COLO668 (cell line): ENCODE measurements at regions not wholly inside any gene's neighbourhood (a gene's known extent, or its start where the extent isn't known, plus 50 kb on each side); places are given as distances from the start of the nearest gene placed in this dataset.
"Not testable (repeated sequence)": the region's sequence is repeated elsewhere in the genome, so short reads cannot be mapped to it uniquely, and the experiment has no call there.

Source experiments
- DNase-seq: peaks from one replicate; lab custom pipeline; 2025; ENCODE audit not compliant: unreplicated experiment; lab: John Stamatoyannopoulos, UW

- no peak for DNase-seq
These were observed 119.0 kb downstream of the NKX6-1 start for GRCh38 chr4:84379917-84380641.

GRCh38 chr4:84378983-84379382 is 120.1 kb downstream of the NKX6-1 start:
- DNase-seq = no peak

- DNase-seq = no peak
These were observed 120.7 kb downstream of the NKX6-1 start for GRCh38 chr4:84378356-84378755.

GRCh38 chr4:84366907-84367306 is 132.2 kb downstream of the NKX6-1 start:
- DNase-seq = no peak

- no peak for DNase-seq
These were observed 132.9 kb downstream of the NKX6-1 start for GRCh38 chr4:84366161-84366560.

- DNase-seq = no peak
These were observed 136.0 kb downstream of the NKX6-1 start for GRCh38 chr4:84362896-84363655.

GRCh38 chr4:84342161-84342560 is 156.9 kb downstream of the NKX6-1 start:
- no peak for DNase-seq

GRCh38 chr4:84341559-84341958 is 157.5 kb downstream of the NKX6-1 start:
- no peak for DNase-seq

- DNase-seq = no peak
These were observed 160.7 kb downstream of the NKX6-1 start for GRCh38 chr4:84338367-84338766.

GRCh38 chr4:84336964-84337705 is 162.0 kb downstream of the NKX6-1 start:
- no peak for DNase-seq

- DNase-seq = no peak
These were observed 171.6 kb downstream of the NKX6-1 start for GRCh38 chr4:84327526-84327925.

GRCh38 chr4:84325625-84326024 is 173.5 kb downstream of the NKX6-1 start:
- no peak for DNase-seq

GRCh38 chr4:84324303-84325245 is 174.5 kb downstream of the NKX6-1 start:
- no peak for DNase-seq

- DNase-seq = no peak
These were observed 180.0 kb downstream of the NKX6-1 start for GRCh38 chr4:84319124-84319523.

GRCh38 chr4:84317513-84317912 is 181.6 kb downstream of the NKX6-1 start:
- DNase-seq = no peak

- no peak for DNase-seq
These were observed 186.6 kb downstream of the NKX6-1 start for GRCh38 chr4:84312426-84313012.

- DNase-seq = no peak
These were observed 189.9 kb downstream of the NKX6-1 start for GRCh38 chr4:84309191-84309590.

- not testable (repeated sequence) for DNase-seq
These were observed 200.3 kb downstream of the NKX6-1 start for GRCh38 chr4:84298719-84299254.

- no peak for DNase-seq
These were observed 200.9 kb downstream of the NKX6-1 start for GRCh38 chr4:84298023-84298718.
